ENCODE measurements at regions not wholly inside any gene's neighbourhood (a gene's known extent, or its start where the extent isn't known, plus 50 kb on each side); places are given as distances from the start of the nearest gene placed in this dataset.

GRCh38 chr9:115877852-115878438, 275.6 kb upstream of the PAPPA start:
- H3K9me3 Mint-ChIP-seq: peaks cover 4 to 21% (median 4%) of the 10 kb centered on the region in 3 donors
- ChIA-PET POLR2A (no interaction called here), CTCF (no interaction called here)
- Histone ChIP-seq H3K9me3 (no peaks in the 10 kb centered on the region), H3K27ac (ENCODE audit: low read length) (no peak overlapping the region), H3K27me3 (replicated peaks in 1 of 2; ENCODE audit: control insufficient read depth in 2 of 2, extremely low read depth in 1 of 2, insufficient read depth in 2 of 2, low read length in 1 of 2) (no peaks in the 10 kb centered on the region), H3K36me3 (ENCODE audit: control insufficient read depth in 2 of 2, extremely low read depth in 1 of 2, insufficient read depth in 1 of 2, low read length in 1 of 2) (no peaks in the 10 kb centered on the region), H3K4me3 (ENCODE audit: control insufficient read depth in 1 of 2, extremely low read depth in 1 of 2, low read length in 1 of 2) (no peak overlapping the region), H3K4me1 (ENCODE audit: control insufficient read depth in 1 of 2, extremely low read depth in 1 of 2, insufficient read depth in 2 of 2, low read length in 2 of 2) (no peaks in the 10 kb centered on the region)
- ATAC-seq (replicated peaks in 1 of 4) (no peak), DNase-seq (no peak)
- H3K36me3 Mint-ChIP-seq: no peaks in the 10 kb centered on the region
- H3K27ac Mint-ChIP-seq: no peak overlapping the region
- no peak overlapping the region for H3K4me3 Mint-ChIP-seq
- H3K4me1 Mint-ChIP-seq: no peaks in the 10 kb centered on the region
- H3K27me3 Mint-ChIP-seq: peaks cover 0 to 2% of the 10 kb centered on the region in 2 donors
- 62% methylated on average over 3 of the region's 3 CpGs for WGBS (ENCODE audit: insufficient coverage)

- Mint-ChIP-seq H3K27me3 (peaks cover 0 to 2% of the 10 kb centered on the region in 2 donors), H3K27ac (no peak overlapping the region), H3K4me3 (no peak overlapping the region), H3K36me3 (no peaks in the 10 kb centered on the region), H3K4me1 (no peaks in the 10 kb centered on the region), H3K9me3 (peaks cover 4 to 21% (median 4%) of the 10 kb centered on the region in 3 donors)
- Histone ChIP-seq H3K27ac (ENCODE audit: low read length) (no peak overlapping the region), H3K4me1 (ENCODE audit: control insufficient read depth in 1 of 2, extremely low read depth in 1 of 2, insufficient read depth in 2 of 2, low read length in 2 of 2) (no peaks in the 10 kb centered on the region), H3K9me3 (no peaks in the 10 kb centered on the region), H3K36me3 (ENCODE audit: control insufficient read depth in 2 of 2, extremely low read depth in 1 of 2, insufficient read depth in 1 of 2, low read length in 1 of 2) (no peaks in the 10 kb centered on the region), H3K27me3 (replicated peaks in 1 of 2; ENCODE audit: control insufficient read depth in 2 of 2, extremely low read depth in 1 of 2, insufficient read depth in 2 of 2, low read length in 1 of 2) (no peaks in the 10 kb centered on the region), H3K4me3 (ENCODE audit: control insufficient read depth in 1 of 2, extremely low read depth in 1 of 2, low read length in 1 of 2) (no peak overlapping the region)
- ChIA-PET POLR2A (no interaction called here), CTCF (no interaction called here)
- DNase-seq: no peak
- ATAC-seq (replicated peaks in 1 of 4): no peak
- WGBS (ENCODE audit: insufficient coverage): no CpG with 5 or more reads among the region's 3 CpGs
Measured at GRCh38 chr9:115879451-115879850, 274.1 kb upstream of the PAPPA start.

- peaks cover 3 to 18% (median 4%) of the 10 kb centered on the region in 3 donors for H3K9me3 Mint-ChIP-seq
- Histone ChIP-seq H3K36me3 (ENCODE audit: control insufficient read depth in 2 of 2, extremely low read depth in 1 of 2, insufficient read depth in 1 of 2, low read length in 1 of 2) (no peaks in the 10 kb centered on the region), H3K27ac (ENCODE audit: low read length) (no peak overlapping the region), H3K4me3 (ENCODE audit: control insufficient read depth in 1 of 2, extremely low read depth in 1 of 2, low read length in 1 of 2) (no peak overlapping the region), H3K9me3 (no peaks in the 10 kb centered on the region), H3K4me1 (ENCODE audit: control insufficient read depth in 1 of 2, extremely low read depth in 1 of 2, insufficient read depth in 2 of 2, low read length in 2 of 2) (no peaks in the 10 kb centered on the region), H3K27me3 (replicated peaks in 1 of 2; ENCODE audit: control insufficient read depth in 2 of 2, extremely low read depth in 1 of 2, insufficient read depth in 2 of 2, low read length in 1 of 2) (no peaks in the 10 kb centered on the region)
- CTCF ChIA-PET: interaction anchor here in 1 of 2 donors (0.7 kb wide), 1 partner anchor 78 kb away, joined by 5 read pairs; no protein-coding TSS in a partner anchor
- H3K4me1 Mint-ChIP-seq: no peaks in the 10 kb centered on the region
- ATAC-seq (replicated peaks in 1 of 4) (no peak), DNase-seq (no peak)
- peaks cover 0 to 2% of the 10 kb centered on the region in 2 donors for H3K27me3 Mint-ChIP-seq
- no peak overlapping the region for H3K27ac Mint-ChIP-seq
- no CpG with 5 or more reads among the region's 5 CpGs for WGBS (ENCODE audit: insufficient coverage)
- no peak overlapping the region for H3K4me3 Mint-ChIP-seq
- POLR2A ChIA-PET: no interaction called here
- H3K36me3 Mint-ChIP-seq: no peaks in the 10 kb centered on the region
Measured at GRCh38 chr9:115880221-115880885, 273.2 kb upstream of the PAPPA start.

- Histone ChIP-seq H3K27me3 (replicated peaks in 1 of 2; ENCODE audit: control insufficient read depth in 2 of 2, extremely low read depth in 1 of 2, insufficient read depth in 2 of 2, low read length in 1 of 2) (no peaks in the 10 kb centered on the region), H3K27ac (ENCODE audit: low read length) (no peak overlapping the region), H3K4me1 (ENCODE audit: control insufficient read depth in 1 of 2, extremely low read depth in 1 of 2, insufficient read depth in 2 of 2, low read length in 2 of 2) (no peaks in the 10 kb centered on the region), H3K36me3 (ENCODE audit: control insufficient read depth in 2 of 2, extremely low read depth in 1 of 2, insufficient read depth in 1 of 2, low read length in 1 of 2) (no peaks in the 10 kb centered on the region), H3K9me3 (no peaks in the 10 kb centered on the region), H3K4me3 (ENCODE audit: control insufficient read depth in 1 of 2, extremely low read depth in 1 of 2, low read length in 1 of 2) (no peak overlapping the region)
- Mint-ChIP-seq H3K27me3 (peaks cover 2 to 4% of the 10 kb centered on the region in 2 donors), H3K9me3 (peaks cover 0 to 9% (median 0%) of the 10 kb centered on the region in 3 donors), H3K27ac (no peak overlapping the region), H3K36me3 (no peaks in the 10 kb centered on the region), H3K4me3 (no peak overlapping the region), H3K4me1 (no peaks in the 10 kb centered on the region)
- ATAC-seq (replicated peaks in 1 of 4): no peak
- no peak for DNase-seq
- CTCF ChIA-PET: no interaction called here
- POLR2A ChIA-PET: no interaction called here
Measured at GRCh38 chr9:115882911-115883310, 270.7 kb upstream of the PAPPA start.

GRCh38 chr9:115883467-115884329, 269.9 kb upstream of the PAPPA start:
- Histone ChIP-seq H3K27ac (ENCODE audit: low read length) (no peak overlapping the region), H3K36me3 (ENCODE audit: control insufficient read depth in 2 of 2, extremely low read depth in 1 of 2, insufficient read depth in 1 of 2, low read length in 1 of 2) (no peaks in the 10 kb centered on the region), H3K4me3 (ENCODE audit: control insufficient read depth in 1 of 2, extremely low read depth in 1 of 2, low read length in 1 of 2) (no peak overlapping the region), H3K9me3 (no peaks in the 10 kb centered on the region), H3K4me1 (ENCODE audit: control insufficient read depth in 1 of 2, extremely low read depth in 1 of 2, insufficient read depth in 2 of 2, low read length in 2 of 2) (no peaks in the 10 kb centered on the region), H3K27me3 (replicated peaks in 1 of 2; ENCODE audit: control insufficient read depth in 2 of 2, extremely low read depth in 1 of 2, insufficient read depth in 2 of 2, low read length in 1 of 2) (no peaks in the 10 kb centered on the region)
- ChIA-PET CTCF (no interaction called here), POLR2A (no interaction called here)
- peaks cover 0 to 4% of the 10 kb centered on the region in 2 donors for H3K27me3 Mint-ChIP-seq
- DNase-seq (no peak), ATAC-seq (replicated peaks in 1 of 4) (no peak)
- no peaks in the 10 kb centered on the region for H3K4me1 Mint-ChIP-seq
- no peak overlapping the region for H3K27ac Mint-ChIP-seq
- WGBS (ENCODE audit: insufficient coverage): 33% methylated on average over 1 of the region's 5 CpGs
- no peak overlapping the region for H3K4me3 Mint-ChIP-seq
- no peaks in the 10 kb centered on the region for H3K36me3 Mint-ChIP-seq
- peaks cover 0 to 4% (median 0%) of the 10 kb centered on the region in 3 donors for H3K9me3 Mint-ChIP-seq

GRCh38 chr9:115884846-115885245, 268.7 kb upstream of the PAPPA start:
- peaks cover 0 to 4% of the 10 kb centered on the region in 2 donors for H3K27me3 Mint-ChIP-seq
- H3K9me3 Mint-ChIP-seq: no peaks in the 10 kb centered on the region
- ATAC-seq (replicated peaks in 1 of 4) (no peak), DNase-seq (no peak)
- H3K36me3 Mint-ChIP-seq: no peaks in the 10 kb centered on the region
- H3K4me1 Mint-ChIP-seq: no peaks in the 10 kb centered on the region
- CTCF ChIA-PET: no interaction called here
- Histone ChIP-seq H3K9me3 (no peaks in the 10 kb centered on the region), H3K27me3 (replicated peaks in 1 of 2; ENCODE audit: control insufficient read depth in 2 of 2, extremely low read depth in 1 of 2, insufficient read depth in 2 of 2, low read length in 1 of 2) (no peaks in the 10 kb centered on the region), H3K4me1 (ENCODE audit: control insufficient read depth in 1 of 2, extremely low read depth in 1 of 2, insufficient read depth in 2 of 2, low read length in 2 of 2) (no peaks in the 10 kb centered on the region), H3K4me3 (ENCODE audit: control insufficient read depth in 1 of 2, extremely low read depth in 1 of 2, low read length in 1 of 2) (no peak overlapping the region), H3K27ac (ENCODE audit: low read length) (no peak overlapping the region), H3K36me3 (ENCODE audit: control insufficient read depth in 2 of 2, extremely low read depth in 1 of 2, insufficient read depth in 1 of 2, low read length in 1 of 2) (no peaks in the 10 kb centered on the region)
- POLR2A ChIA-PET: no interaction called here
- H3K27ac Mint-ChIP-seq: no peak overlapping the region
- no peak overlapping the region for H3K4me3 Mint-ChIP-seq
- WGBS (ENCODE audit: insufficient coverage): 100% methylated on average over 1 of the region's 2 CpGs

Measured in T-cell (primary cell).